ENCODE measurements at regions not wholly inside any gene's neighbourhood (a gene's known extent, or its start where the extent isn't known, plus 50 kb on each side); places are given as distances from the start of the nearest gene placed in this dataset.

- no peak for TF ChIP-seq CTCF (IDR thresholded peaks at IDR 0.05; ENCODE audit: low read depth, low read length, missing control alignments)
- in situ Hi-C loops (cut with HindIII; ENCODE audit: low sequenced_read_pairs), result no loop called here
- no peak overlapping the region for H3K4me3 ChIP-seq (ENCODE audit: low read depth, low read length)
- DNase-seq (ENCODE audit: low read depth), result no peak
Measured at GRCh38 chr21:35926003-35926740, 134.2 kb downstream of the SETD4 start.

GRCh38 chr21:35925497-35925896 lies 134.8 kb downstream of the SETD4 start:
- in situ Hi-C loops (cut with HindIII; ENCODE audit: low sequenced_read_pairs), result no loop called here
- peak; percentile 72 for DNase-seq (ENCODE audit: low read depth)
- no peak overlapping the region for H3K4me3 ChIP-seq (ENCODE audit: low read depth, low read length)
- TF ChIP-seq CTCF (IDR thresholded peaks at IDR 0.05; ENCODE audit: low read depth, low read length, missing control alignments), result no peak

- no peak for TF ChIP-seq CTCF (IDR thresholded peaks at IDR 0.05; ENCODE audit: low read depth, low read length, missing control alignments)
- H3K4me3 ChIP-seq (ENCODE audit: low read depth, low read length), result no peak overlapping the region
- peak; percentile 94 for DNase-seq (ENCODE audit: low read depth)
- in situ Hi-C loops (cut with HindIII; ENCODE audit: low sequenced_read_pairs), result no loop called here
Measured at GRCh38 chr21:35924714-35925301, 135.5 kb downstream of the SETD4 start.

GRCh38 chr21:35923971-35924370 lies 136.4 kb downstream of the SETD4 start:
- no peak overlapping the region for H3K4me3 ChIP-seq (ENCODE audit: low read depth, low read length)
- DNase-seq (ENCODE audit: low read depth), result no peak
- no peak for TF ChIP-seq CTCF (IDR thresholded peaks at IDR 0.05; ENCODE audit: low read depth, low read length, missing control alignments)
- in situ Hi-C loops (cut with HindIII; ENCODE audit: low sequenced_read_pairs), result no loop called here

GRCh38 chr21:35922618-35923017 lies 137.7 kb downstream of the SETD4 start:
- in situ Hi-C loops (cut with HindIII; ENCODE audit: low sequenced_read_pairs), result no loop called here
- no peak for DNase-seq (ENCODE audit: low read depth)
- no peak for TF ChIP-seq CTCF (IDR thresholded peaks at IDR 0.05; ENCODE audit: low read depth, low read length, missing control alignments)
- no peak overlapping the region for H3K4me3 ChIP-seq (ENCODE audit: low read depth, low read length)

GRCh38 chr21:35921471-35921870 lies 138.9 kb downstream of the SETD4 start:
- in situ Hi-C loops (cut with HindIII; ENCODE audit: low sequenced_read_pairs), result no loop called here
- DNase-seq (ENCODE audit: low read depth), result no peak
- no peak for TF ChIP-seq CTCF (IDR thresholded peaks at IDR 0.05; ENCODE audit: low read depth, low read length, missing control alignments)
- H3K4me3 ChIP-seq (ENCODE audit: low read depth, low read length), result no peak overlapping the region
